GM21825 (cell line): ENCODE measurements at regions not wholly inside any gene's neighbourhood (a gene's known extent, or its start where the extent isn't known, plus 50 kb on each side); places are given as distances from the start of the nearest gene placed in this dataset.

Source experiments
- ATAC-seq: cut with Tn5 transposase; IDR thresholded peaks from one replicate; pipeline ENCODE4 v1.9.1; 2021; ENCODE audit warnings: mild to moderate bottlenecking, moderate library complexity; ENCODE audit not compliant: unreplicated experiment

- ATAC-seq = no peak
These were observed 566.2 kb downstream of the BNC2 start for GRCh38 chr9:16304301-16304700.

GRCh38 chr9:16306586-16306985 is 563.9 kb downstream of the BNC2 start:
- ATAC-seq = no peak

GRCh38 chr9:16307626-16308195 is 562.8 kb downstream of the BNC2 start:
- no peak for ATAC-seq

- no peak for ATAC-seq
These were observed 561.8 kb downstream of the BNC2 start for GRCh38 chr9:16308645-16309044.

- ATAC-seq = no peak
These were observed 561.4 kb downstream of the BNC2 start for GRCh38 chr9:16309082-16309468.

- ATAC-seq = no peak
These were observed 560.8 kb downstream of the BNC2 start for GRCh38 chr9:16309469-16310271.

GRCh38 chr9:16310278-16311110 is 560.0 kb downstream of the BNC2 start:
- ATAC-seq = no peak

- ATAC-seq = no peak
These were observed 558.4 kb downstream of the BNC2 start for GRCh38 chr9:16312116-16312515.

- ATAC-seq = no peak
These were observed 557.4 kb downstream of the BNC2 start for GRCh38 chr9:16312962-16313546.

GRCh38 chr9:16314476-16314875 is 556.0 kb downstream of the BNC2 start:
- ATAC-seq = no peak

GRCh38 chr9:16315720-16316119 is 554.8 kb downstream of the BNC2 start:
- ATAC-seq = no peak

- no peak for ATAC-seq
These were observed 554.0 kb downstream of the BNC2 start for GRCh38 chr9:16316456-16316855.

- ATAC-seq = no peak
These were observed 553.3 kb downstream of the BNC2 start for GRCh38 chr9:16316911-16317817.

- no peak for ATAC-seq
These were observed 551.9 kb downstream of the BNC2 start for GRCh38 chr9:16318516-16319060.

GRCh38 chr9:16319646-16320045 is 550.8 kb downstream of the BNC2 start:
- ATAC-seq = no peak

GRCh38 chr9:16320338-16320902 is 550.0 kb downstream of the BNC2 start:
- no peak for ATAC-seq

GRCh38 chr9:16321461-16322119 is 548.9 kb downstream of the BNC2 start:
- no peak for ATAC-seq

GRCh38 chr9:16322849-16323248 is 547.6 kb downstream of the BNC2 start:
- no peak for ATAC-seq

GRCh38 chr9:16325966-16326365 is 544.5 kb downstream of the BNC2 start:
- no peak for ATAC-seq
